ENCODE measurements at regions not wholly inside any gene's neighbourhood (a gene's known extent, or its start where the extent isn't known, plus 50 kb on each side); places are given as distances from the start of the nearest gene placed in this dataset.

GRCh38 chr5:130243641-130244040, 339.4 kb downstream of the CHSY3 start:
- no peak for DNase-seq (ENCODE audit: low read depth)

GRCh38 chr5:130237721-130238120, 333.5 kb downstream of the CHSY3 start:
- no peak for DNase-seq (ENCODE audit: low read depth)

Measured in GM04503 (cell line).